Lung (tissue), 11 donors: ENCODE measurements at regions not wholly inside any gene's neighbourhood (a gene's known extent, or its start where the extent isn't known, plus 50 kb on each side); places are given as distances from the start of the nearest gene placed in this dataset.
"Not testable (repeated sequence)": the region's sequence is repeated elsewhere in the genome, so short reads cannot be mapped to it uniquely, and the experiment has no call there.

Experiments
- ATAC-seq: fragments of 200-7000 bp; cut with Tn5 transposase; one replicate; pipeline ENCODE4 v1.9.1; 2020; ENCODE audit warnings: moderate number of reproducible peaks; ENCODE audit not compliant: insufficient read depth, low FRiP score
- DNase-seq, 3 donors: peaks; one replicate each; pipeline ENCODE4 v3.0.0-alpha.2; 2013 to 2017
- H3K27ac ChIP-seq, 2 donors: one replicate each; pipeline ENCODE4 v1.5.1; 2013; ENCODE audit warnings: mild to moderate bottlenecking in 2 of 2, moderate library complexity in 2 of 2, control low read depth in 1 of 2, inconsistent platforms in 1 of 2, low read depth in 1 of 2, low read length in 1 of 2
- H3K27me3 ChIP-seq, 3 donors: one replicate each; pipeline ENCODE4 v1.5.1; 2013; ENCODE audit warnings: low read length in 2 of 3; ENCODE audit not compliant: control insufficient read depth in 3 of 3, insufficient read depth in 3 of 3
- H3K36me3 ChIP-seq, 4 donors: one replicate each; pipeline ENCODE4 v1.5.1; 2013; ENCODE audit warnings: low read length in 4 of 4, mild to moderate bottlenecking in 1 of 4, moderate library complexity in 1 of 4; ENCODE audit not compliant: control insufficient read depth in 4 of 4, insufficient read depth in 4 of 4
- H3K4me1 ChIP-seq, 5 donors: one replicate each; pipeline ENCODE4 v1.5.1; 2013; ENCODE audit warnings: low read length in 5 of 5, mild to moderate bottlenecking in 2 of 5, moderate library complexity in 1 of 5; ENCODE audit not compliant: control insufficient read depth in 5 of 5, insufficient read depth in 5 of 5
- H3K4me3 ChIP-seq: one replicate; pipeline ENCODE4 v1.5.1; 2013; ENCODE audit warnings: mild to moderate bottlenecking, control low read depth, moderate library complexity
- H3K9ac ChIP-seq, 2 donors: one replicate each; pipeline ENCODE4 v1.5.1; 2013; ENCODE audit warnings: low read length in 2 of 2, control low read depth in 1 of 2; ENCODE audit not compliant: insufficient read depth in 1 of 2
- H3K9me3 ChIP-seq, 4 donors: one replicate each; pipeline ENCODE4 v1.5.1; 2013; ENCODE audit warnings: low read length in 3 of 4, mild to moderate bottlenecking in 1 of 4, moderate library complexity in 1 of 4; ENCODE audit not compliant: control insufficient read depth in 4 of 4, insufficient read depth in 3 of 4
- CTCF ChIP-seq: IDR thresholded peaks from 2 replicates; pipeline ENCODE4 v1.5.1; 2012; ENCODE audit warnings: mild to moderate bottlenecking; ENCODE audit errors: control extremely low read depth, extremely low read depth
- WGBS, 2 donors: extraction: QIAGEN DNeasy Blood & Tissue Kit; methylation state at CpG; one replicate each; pipeline ENCODE4 v1.1.7; 2013; 5-methylcytosine and 5-hydroxymethylcytosine counted together
- donor health status: control.
- donor health status: control.
- donor health status: Bipolar disorder and iron deficiency.
- donor health status: healthy.
- donor health status: DM: yes; HTN: yes; CAD: no.

GRCh38 chr2:195331966-195332365 is 325.1 kb upstream of the SLC39A10 start:
- WGBS, 2 donors: 73% methylated on average over 2 of the region's 2 CpGs
- no peak for DNase-seq
- Histone ChIP-seq H3K27ac (no peak overlapping the region), H3K9me3 (peaks cover 0 to 2% (median 0%) of the 10 kb centered on the region in 4 donors), H3K9ac (no peak overlapping the region), H3K36me3 (no peaks in the 10 kb centered on the region), H3K4me3 (no peak overlapping the region), H3K27me3 (peaks cover 0 to 2% (median 0%) of the 10 kb centered on the region in 3 donors), H3K4me1 (peaks cover 0 to 1% (median 0%) of the 10 kb centered on the region in 5 donors)
- ATAC-seq: no peak
- TF ChIP-seq CTCF: no peak

GRCh38 chr2:195331129-195331528 is 325.9 kb upstream of the SLC39A10 start:
- H3K9ac ChIP-seq: no peak overlapping the region
- H3K27me3 ChIP-seq: peaks cover 0 to 2% (median 0%) of the 10 kb centered on the region in 3 donors
- DNase-seq (no peak), ATAC-seq (no peak)
- no peak for TF ChIP-seq CTCF
- H3K27ac ChIP-seq: no peak overlapping the region
- peaks cover 0 to 2% (median 0%) of the 10 kb centered on the region in 4 donors for H3K9me3 ChIP-seq
- no peaks in the 10 kb centered on the region for H3K36me3 ChIP-seq
- 48 to 52% methylated on average over 1 of the region's 1 CpG for WGBS, 2 donors
- peaks cover 0 to 1% (median 0%) of the 10 kb centered on the region in 5 donors for H3K4me1 ChIP-seq
- H3K4me3 ChIP-seq: no peak overlapping the region

GRCh38 chr2:195330513-195330956 is 326.5 kb upstream of the SLC39A10 start:
- H3K36me3 ChIP-seq: no peaks in the 10 kb centered on the region
- peaks cover 0 to 2% (median 0%) of the 10 kb centered on the region in 4 donors for H3K9me3 ChIP-seq
- no peak overlapping the region for H3K27ac ChIP-seq
- H3K4me3 ChIP-seq: no peak overlapping the region
- H3K9ac ChIP-seq: no peak overlapping the region
- H3K4me1 ChIP-seq: peaks cover 0 to 1% (median 0%) of the 10 kb centered on the region in 5 donors
- DNase-seq: no peak
- H3K27me3 ChIP-seq: peaks cover 0 to 2% (median 0%) of the 10 kb centered on the region in 3 donors
- no peak for TF ChIP-seq CTCF
- no peak for ATAC-seq

GRCh38 chr2:195329784-195330183 is 327.2 kb upstream of the SLC39A10 start:
- H3K4me1 ChIP-seq, H3K9me3 ChIP-seq, H3K4me3 ChIP-seq, DNase-seq, ATAC-seq, H3K9ac ChIP-seq, H3K27ac ChIP-seq, H3K36me3 ChIP-seq, H3K27me3 ChIP-seq: not testable (repeated sequence)
